Myocyte (in vitro differentiated cells): ENCODE measurements at regions not wholly inside any gene's neighbourhood (a gene's known extent, or its start where the extent isn't known, plus 50 kb on each side); places are given as distances from the start of the nearest gene placed in this dataset.

Experiments
- DNase-seq: peaks from one replicate; pipeline ENCODE4 v3.0.0-alpha.2; 2012; ENCODE audit warnings: low read depth

- no peak for DNase-seq
Measured at GRCh38 chr1:69414574-69414973, 153.1 kb upstream of the LRRC7 start.

GRCh38 chr1:69421286-69421685 lies 146.4 kb upstream of the LRRC7 start:
- no peak for DNase-seq

DNA sequence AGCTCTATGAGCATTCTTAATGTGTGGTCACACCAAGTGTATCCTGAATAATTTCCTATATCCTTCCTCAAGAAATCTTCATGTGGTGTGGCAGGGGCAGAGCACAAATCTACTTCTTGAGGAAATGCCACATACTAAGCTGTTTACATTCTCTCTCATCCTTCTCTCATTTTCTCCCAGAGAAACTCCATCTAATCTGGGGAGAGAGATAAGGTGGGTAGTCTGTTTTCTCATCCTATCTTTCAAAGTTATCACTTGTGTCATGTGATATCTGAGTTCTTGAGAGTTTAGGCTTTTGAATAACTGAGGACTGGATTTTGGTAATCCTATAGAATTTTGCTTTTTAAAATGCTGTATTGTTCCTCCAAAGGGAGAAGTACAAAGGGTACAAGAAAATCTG lies 141.9 kb upstream of the LRRC7 start:
- DNase-seq = no peak

- no peak for DNase-seq
Measured at GRCh38 chr1:69426401-69426800, 141.3 kb upstream of the LRRC7 start.

DNA sequence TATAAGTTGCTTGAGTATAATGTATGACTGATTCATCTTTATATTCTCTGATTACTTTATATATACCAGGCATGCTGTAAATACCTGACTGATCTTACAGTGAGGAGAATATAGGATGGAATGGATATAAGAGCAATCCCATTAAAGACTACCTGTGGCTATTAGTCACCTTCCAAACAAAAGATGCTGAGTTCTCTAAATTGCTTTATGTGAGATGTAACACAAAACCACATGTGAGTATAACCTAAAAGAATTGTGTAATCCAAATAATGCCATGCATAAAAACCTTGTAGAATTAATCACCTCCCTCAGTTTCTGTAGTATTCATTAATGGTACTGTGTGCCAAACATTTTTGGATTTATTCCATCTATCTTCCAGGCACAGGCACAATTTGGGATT lies 134.6 kb upstream of the LRRC7 start:
- no peak for DNase-seq

DNA sequence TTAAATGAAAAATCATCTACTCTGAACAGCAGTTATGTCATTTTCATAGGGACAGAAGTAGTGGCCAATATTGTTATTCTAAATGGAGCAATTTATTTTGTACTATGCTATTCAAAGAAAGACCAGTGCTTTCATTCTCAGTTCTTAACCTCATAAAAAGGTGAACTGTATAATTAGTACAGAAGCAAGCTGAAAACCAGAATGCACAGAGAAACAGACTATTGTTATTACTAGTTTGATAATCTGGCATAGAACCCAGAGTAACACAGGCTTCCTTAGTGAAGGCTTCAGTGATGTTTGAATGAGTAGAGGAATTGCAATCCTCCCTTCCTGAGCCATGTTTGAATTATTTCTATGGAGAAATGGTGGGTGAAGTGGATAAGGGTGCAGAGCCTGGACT lies 131.6 kb upstream of the LRRC7 start:
- DNase-seq = no peak

- no peak for DNase-seq
Measured at GRCh38 chr1:69438056-69438795, 129.5 kb upstream of the LRRC7 start.

DNA sequence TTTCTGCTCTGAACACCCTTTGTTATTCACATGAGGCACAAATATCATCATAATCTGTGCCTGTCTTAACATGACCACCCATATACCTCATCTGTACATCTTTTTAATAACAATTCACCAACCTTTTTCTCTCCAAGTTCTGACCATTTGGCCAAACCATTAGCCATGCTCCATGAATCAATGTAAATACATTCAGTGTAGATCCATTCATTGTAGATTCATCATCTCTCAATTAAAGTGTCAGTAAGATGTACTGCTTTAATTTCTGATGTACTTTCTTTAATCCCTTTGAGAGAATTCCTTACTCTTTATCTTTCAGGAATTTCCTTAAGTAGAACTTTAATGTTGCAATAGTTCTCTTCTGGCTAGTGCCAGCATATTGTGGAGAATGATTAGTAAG lies 126.2 kb upstream of the LRRC7 start:
- DNase-seq = no peak

DNA sequence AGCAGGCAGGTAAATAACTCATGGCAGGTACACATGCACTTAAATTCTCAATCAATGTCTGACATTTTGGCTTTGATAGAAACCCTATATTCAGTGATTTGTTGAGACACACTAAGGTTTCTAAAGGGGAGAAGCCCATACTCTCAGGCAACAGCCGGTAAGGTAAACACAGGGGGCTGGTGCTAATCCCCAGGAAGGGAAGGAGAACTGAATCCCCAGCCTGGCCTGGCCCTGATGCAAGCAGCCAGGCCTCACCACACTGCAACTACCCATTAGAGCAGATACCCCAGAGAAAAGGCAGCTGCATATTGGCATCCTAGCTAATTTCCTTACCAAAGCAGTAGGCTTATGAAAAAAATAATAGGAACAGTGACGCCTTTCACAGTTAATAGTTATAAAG lies 116.5 kb upstream of the LRRC7 start:
- no peak for DNase-seq

DNA sequence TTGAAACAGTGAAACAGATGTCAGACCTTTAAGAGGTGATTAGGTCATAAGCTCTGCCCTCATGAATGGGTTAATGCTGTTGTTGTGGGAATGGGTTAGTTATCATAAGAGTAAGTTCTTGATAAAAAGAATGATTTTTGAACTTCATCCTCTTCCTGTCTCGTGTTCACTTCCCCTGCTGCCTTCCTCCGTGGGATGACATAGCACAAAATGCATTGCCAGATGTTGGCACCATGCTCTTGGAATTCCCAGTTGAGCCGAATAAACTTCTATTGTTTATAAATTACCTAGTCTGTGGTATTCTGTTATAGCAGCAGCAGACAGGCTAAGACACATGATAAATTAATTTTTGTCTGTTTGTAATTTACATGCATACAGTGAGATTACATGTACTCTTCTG lies 112.0 kb upstream of the LRRC7 start:
- DNase-seq = no peak

DNA sequence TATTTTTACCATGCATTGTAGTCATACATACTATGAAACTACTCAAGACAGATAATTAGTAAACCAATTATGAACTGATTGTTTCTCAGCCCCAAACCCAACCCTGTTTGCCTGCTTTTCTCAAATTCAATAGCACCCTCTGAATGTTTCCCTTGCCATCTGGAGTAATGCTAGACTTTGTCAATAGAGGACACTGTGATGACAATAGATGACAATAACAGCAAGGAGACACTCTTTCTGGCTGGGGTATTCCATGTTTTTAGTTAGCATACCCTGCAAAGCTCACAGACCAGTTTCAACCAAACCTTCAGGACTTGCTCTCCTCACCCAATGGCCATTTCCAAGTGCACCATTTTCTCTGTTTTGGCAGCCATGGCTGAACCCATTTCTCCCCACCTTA lies 108.5 kb upstream of the LRRC7 start:
- DNase-seq = no peak

GRCh38 chr1:69475021-69475420 lies 92.7 kb upstream of the LRRC7 start:
- DNase-seq = no peak

DNA sequence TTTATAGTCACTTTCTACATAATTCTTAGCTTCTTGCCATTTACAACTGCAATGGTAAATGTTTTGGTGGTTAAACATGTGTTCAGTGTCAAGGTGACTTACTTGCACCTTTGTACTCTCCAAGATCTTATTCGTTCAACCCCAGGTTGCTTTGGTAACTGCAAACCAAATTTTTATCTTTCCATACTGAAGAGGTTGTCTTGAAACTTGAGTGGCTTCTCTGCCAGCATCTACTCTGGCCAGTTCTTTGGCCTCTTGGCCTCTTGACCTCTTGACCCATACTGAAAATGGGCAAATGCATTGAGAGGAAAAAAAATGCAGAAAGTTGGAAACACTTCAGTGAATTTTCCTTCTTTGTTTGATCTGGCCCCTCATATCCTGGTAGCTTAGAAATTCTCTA lies 88.0 kb upstream of the LRRC7 start:
- no peak for DNase-seq

GRCh38 chr1:69483246-69483645 lies 84.5 kb upstream of the LRRC7 start:
- no peak for DNase-seq

GRCh38 chr1:69485616-69486015 lies 82.1 kb upstream of the LRRC7 start:
- no peak for DNase-seq

DNA sequence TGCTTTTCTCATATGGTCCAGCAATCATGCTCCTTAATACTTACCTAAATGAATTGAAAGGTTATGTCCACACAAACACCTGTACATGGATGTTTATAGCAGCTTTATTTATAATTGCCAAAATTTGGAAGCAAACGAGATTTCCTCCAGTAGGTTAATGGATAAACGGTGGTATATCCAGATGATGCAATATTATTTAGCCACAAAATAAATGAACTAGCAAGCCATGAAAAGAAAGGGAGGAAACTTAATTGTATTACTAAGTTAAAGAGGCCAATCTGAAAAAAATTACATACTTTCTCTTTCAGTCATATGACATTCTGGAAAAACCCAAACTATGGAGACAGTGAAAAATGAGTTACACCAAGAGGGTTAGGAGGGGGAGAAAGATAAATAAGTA lies 76.3 kb upstream of the LRRC7 start:
- no peak for DNase-seq

GRCh38 chr1:69492286-69492685 lies 75.4 kb upstream of the LRRC7 start:
- no peak for DNase-seq

DNA sequence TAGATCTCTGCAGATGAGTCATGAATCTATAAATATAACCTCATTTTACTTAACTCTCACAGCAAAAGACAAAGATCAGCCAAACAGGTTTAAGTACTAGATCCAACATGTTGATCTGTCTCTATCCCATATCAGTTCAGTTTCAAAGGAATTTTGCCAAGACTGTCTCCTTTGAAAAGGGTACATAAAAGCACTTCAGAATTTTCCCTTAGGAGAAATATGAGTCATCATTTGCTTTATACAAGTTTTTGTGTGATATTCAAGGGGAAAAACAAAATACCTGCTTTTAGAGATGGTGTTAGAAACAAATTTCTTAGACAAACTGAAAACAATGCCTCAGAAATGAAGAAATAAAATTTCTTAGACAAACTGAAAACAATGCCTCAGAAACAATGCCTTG lies 73.5 kb upstream of the LRRC7 start:
- no peak for DNase-seq

GRCh38 chr1:69497441-69498221 lies 70.1 kb upstream of the LRRC7 start:
- no peak for DNase-seq

- DNase-seq = no peak
Measured at GRCh38 chr1:69498711-69499110, 69.0 kb upstream of the LRRC7 start.

DNA sequence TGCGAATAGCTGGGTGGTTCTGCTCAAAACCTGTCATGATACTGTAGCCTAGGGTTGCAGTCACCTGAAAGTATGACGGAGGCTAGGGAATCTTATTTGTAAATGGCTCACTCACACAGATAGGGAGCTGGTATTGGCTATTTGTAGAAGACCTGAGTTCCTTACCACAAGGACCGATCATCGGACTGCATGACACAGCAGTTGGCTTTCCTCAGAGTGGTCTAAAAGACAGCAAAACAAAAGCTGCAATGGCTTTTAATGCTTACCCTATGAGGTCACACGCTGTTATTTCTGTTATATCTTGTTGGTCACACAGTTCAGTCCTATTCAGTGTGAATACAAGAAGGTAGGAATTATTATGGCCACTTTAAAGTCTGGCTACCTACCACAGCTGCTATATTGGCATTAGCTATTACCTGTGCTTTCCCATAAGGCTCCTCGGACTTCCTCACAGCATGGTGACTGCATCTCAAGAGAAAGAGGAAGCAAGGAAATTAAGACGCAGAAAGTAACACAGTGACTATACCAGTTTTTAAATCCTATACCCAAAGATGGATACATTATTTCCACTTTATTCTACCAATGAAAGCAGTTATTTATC lies 68.4 kb upstream of the LRRC7 start:
- no peak for DNase-seq

GRCh38 chr1:69502991-69503390 lies 64.7 kb upstream of the LRRC7 start:
- DNase-seq = no peak
